Transverse colon (tissue), 4 donors: ENCODE measurements at regions not wholly inside any gene's neighbourhood (a gene's known extent, or its start where the extent isn't known, plus 50 kb on each side); places are given as distances from the start of the nearest gene placed in this dataset.

Experiments used
- DNase-seq: peaks from one replicate; pipeline ENCODE4 v3.0.0-alpha.2; 2019
- H3K27ac ChIP-seq, 4 donors: fragments of 200-600 bp; sonication (generic); 2 replicates each; pipeline ENCODE4 v1.5.1; 2016 to 2018; ENCODE audit warnings: inconsistent platforms in 4 of 4
- H3K27me3 ChIP-seq: fragments of 200-600 bp; sonication (generic); 2 replicates; pipeline ENCODE4 v1.5.1; 2017; ENCODE audit warnings: inconsistent platforms
- H3K36me3 ChIP-seq, 4 donors: fragments of 200-600 bp; sonication (generic); 2 replicates each; pipeline ENCODE4 v1.5.1; 2017 to 2019; ENCODE audit warnings: inconsistent platforms in 4 of 4
- H3K4me1 ChIP-seq, 4 donors: fragments of 200-600 bp; sonication (generic); 2 replicates each; pipeline ENCODE4 v1.5.1; 2017 to 2020; ENCODE audit warnings: inconsistent platforms in 4 of 4
- H3K4me3 ChIP-seq, 4 donors: fragments of 200-600 bp; sonication (generic); 1 replicate in 1 of 4; 2 replicates in 3 of 4; pipeline versions ENCODE4 v1.5.1 to v1.6.1; 2017 to 2019; ENCODE audit warnings: inconsistent platforms in 4 of 4
- H3K9me3 ChIP-seq, 2 donors: fragments of 200-600 bp; sonication (generic); 2 replicates each; pipeline ENCODE4 v1.5.1; 2017 to 2019; ENCODE audit warnings: inconsistent platforms in 2 of 2
- CTCF ChIP-seq, 5 experiments: fragments of 200-600 bp in 3 of 5; fragments of 450-650 bp in 2 of 5; sonication (generic) in 3 of 5; IDR thresholded peaks; 1 replicate in 2 of 5; 2 replicates in 3 of 5; pipeline ENCODE4 v1.5.1; 2016 to 2017; ENCODE audit warnings: antibody characterized with exemption in 5 of 5, inconsistent platforms in 3 of 5, mild to moderate bottlenecking in 2 of 5, moderate library complexity in 1 of 5
- EP300 ChIP-seq: sonication (generic); formaldehyde crosslinking; IDR thresholded peaks from one replicate; pipeline ENCODE4 v1.6.1; 2017; ENCODE audit warnings: antibody characterized with exemption, low read depth
- POLR2A ChIP-seq: fragments of 450-650 bp; IDR thresholded peaks from one replicate; pipeline ENCODE4 v1.6.1; 2016; ENCODE audit warnings: antibody characterized with exemption, mild to moderate bottlenecking, moderate library complexity
- POLR2AphosphoS5 ChIP-seq, 3 donors: sonication (generic); formaldehyde crosslinking; IDR thresholded peaks; one replicate each; pipeline ENCODE4 v1.6.1; 2016; ENCODE audit warnings: antibody characterized with exemption in 3 of 3
- WGBS, 2 donors: methylation state at CpG; one replicate each; pipeline ENCODE4 v1.1.5; 2018; ENCODE audit warnings: low coverage in 1 of 2; 5-methylcytosine and 5-hydroxymethylcytosine counted together
- in situ Hi-C, 4 donors: fragments of 200-750 bp; cut with MboI; loops; one replicate each; pipeline versions ENCODE4 v1.15.0 to v1.15.1; 2017; ENCODE audit warnings: low sequenced_read_pairs in 3 of 4, low pct_ligation_motif_present in 1 of 4, low pct_unique_long_range_greater_than_20kb in 1 of 4
- intact Hi-C: fragments of 100-400 bp; cut with DNase I; formaldehyde crosslinking; loops from one replicate; pipeline ENCODE4 v1.15.1; 2023; ENCODE audit warnings: low total_unique reads

- Histone ChIP-seq H3K9me3 (no peaks in the 10 kb centered on the region), H3K36me3 (no peaks in the 10 kb centered on the region), H3K27ac (no peak overlapping the region), H3K4me1 (no peaks in the 10 kb centered on the region), H3K4me3 (no peak overlapping the region), H3K27me3 (no peaks in the 10 kb centered on the region)
- DNase-seq, result no peak
- TF ChIP-seq CTCF (IDR thresholded peaks at IDR 0.05) (no peak), POLR2A (no peak), POLR2AphosphoS5 (IDR thresholded peaks at IDR 0.05) (no peak), EP300 (no peak)
- 62 to 63% methylated on average over 2 of the region's 2 CpGs for WGBS, 2 donors
- intact Hi-C loops, result no loop called here
- in situ Hi-C loops, result no loop called here
These were observed 815.4 kb downstream of the PCDH17 start for GRCh38 chr13:58446979-58447378.

GRCh38 chr13:58452123-58452623, 820.6 kb downstream of the PCDH17 start:
- no peak overlapping the region for H3K27ac ChIP-seq
- no peak overlapping the region for H3K4me3 ChIP-seq
- intact Hi-C loops, result no loop called here
- H3K27me3 ChIP-seq, result no peaks in the 10 kb centered on the region
- no peaks in the 10 kb centered on the region for H3K4me1 ChIP-seq
- in situ Hi-C loops, result no loop called here
- no peaks in the 10 kb centered on the region for H3K36me3 ChIP-seq
- WGBS, 2 donors, result 37 to 47% methylated on average over 2 to 3 of the region's 3 CpGs
- H3K9me3 ChIP-seq, result peaks cover 0 to 19% of the 10 kb centered on the region in 2 donors
- TF ChIP-seq CTCF (IDR thresholded peaks at IDR 0.05) (no peak), EP300 (no peak), POLR2A (no peak), POLR2AphosphoS5 (IDR thresholded peaks at IDR 0.05) (no peak)
- DNase-seq, result no peak

GRCh38 chr13:58455094-58455493, 823.5 kb downstream of the PCDH17 start:
- DNase-seq, result no peak
- Histone ChIP-seq H3K4me3 (no peak overlapping the region), H3K36me3 (no peaks in the 10 kb centered on the region), H3K27me3 (no peaks in the 10 kb centered on the region), H3K27ac (no peak overlapping the region), H3K9me3 (peaks cover 0 to 19% of the 10 kb centered on the region in 2 donors), H3K4me1 (no peaks in the 10 kb centered on the region)
- intact Hi-C loops, result no loop called here
- TF ChIP-seq POLR2AphosphoS5 (IDR thresholded peaks at IDR 0.05) (no peak), POLR2A (no peak), EP300 (no peak), CTCF (IDR thresholded peaks at IDR 0.05) (no peak)
- in situ Hi-C loops, result no loop called here

GRCh38 chr13:58461217-58461616, 829.7 kb downstream of the PCDH17 start:
- H3K27me3 ChIP-seq, result no peaks in the 10 kb centered on the region
- H3K4me1 ChIP-seq, result no peaks in the 10 kb centered on the region
- no peak overlapping the region for H3K27ac ChIP-seq
- in situ Hi-C loops (no loop called here), intact Hi-C loops (no loop called here)
- H3K4me3 ChIP-seq, result no peak overlapping the region
- no peaks in the 10 kb centered on the region for H3K36me3 ChIP-seq
- TF ChIP-seq POLR2AphosphoS5 (IDR thresholded peaks at IDR 0.05), result no peak
- no peak for TF ChIP-seq CTCF (IDR thresholded peaks at IDR 0.05)
- TF ChIP-seq EP300, result no peak
- TF ChIP-seq POLR2A, result no peak
- no peak for DNase-seq
- peaks cover 0 to 3% of the 10 kb centered on the region in 2 donors for H3K9me3 ChIP-seq
- WGBS, 2 donors, result 63 to 67% methylated on average over 2 of the region's 2 CpGs
